ENCODE measurements at regions not wholly inside any gene's neighbourhood (a gene's known extent, or its start where the extent isn't known, plus 50 kb on each side); places are given as distances from the start of the nearest gene placed in this dataset.

DNA sequence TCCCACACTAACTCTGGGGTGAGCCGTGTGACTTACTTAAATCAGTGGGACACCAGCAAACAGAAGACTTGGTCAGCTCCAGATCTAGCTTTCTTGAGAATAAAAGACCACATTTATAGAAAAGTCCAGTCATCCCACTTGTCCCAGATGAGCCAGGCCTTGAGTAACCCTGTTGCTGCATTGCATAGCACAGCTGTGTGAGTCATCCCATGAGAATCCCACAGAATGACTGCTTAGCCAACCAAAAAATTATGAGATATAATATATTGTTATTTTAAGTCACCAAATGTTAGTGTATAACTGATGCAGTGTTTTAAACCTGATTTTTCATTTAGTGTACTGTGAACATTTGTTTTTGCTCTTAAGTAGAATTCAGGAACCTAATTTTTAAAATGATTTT, 94.2 kb upstream of the FSHR start:
- no peak for DNase-seq

GRCh38 chr2:49241991-49242390, 87.7 kb upstream of the FSHR start:
- no peak for DNase-seq

DNA sequence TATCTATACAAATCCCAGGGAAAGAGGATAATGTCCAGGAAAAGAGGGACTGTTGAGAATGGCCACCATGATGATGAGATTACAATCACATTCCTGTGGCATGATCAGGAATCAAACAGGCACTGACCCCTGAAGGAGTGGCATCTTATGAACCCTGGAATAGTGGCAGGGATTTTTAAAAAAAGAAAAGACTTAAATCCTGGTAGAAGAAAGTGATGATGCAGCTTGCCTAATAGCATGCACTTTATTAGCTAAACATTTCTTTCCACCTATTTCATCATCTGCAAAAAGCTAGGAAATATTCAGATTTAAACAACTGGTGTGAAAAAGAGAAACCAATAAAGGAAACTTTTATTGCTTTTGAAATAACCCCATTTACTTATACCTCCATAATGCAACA, 87.2 kb upstream of the FSHR start:
- no peak for DNase-seq

DNA sequence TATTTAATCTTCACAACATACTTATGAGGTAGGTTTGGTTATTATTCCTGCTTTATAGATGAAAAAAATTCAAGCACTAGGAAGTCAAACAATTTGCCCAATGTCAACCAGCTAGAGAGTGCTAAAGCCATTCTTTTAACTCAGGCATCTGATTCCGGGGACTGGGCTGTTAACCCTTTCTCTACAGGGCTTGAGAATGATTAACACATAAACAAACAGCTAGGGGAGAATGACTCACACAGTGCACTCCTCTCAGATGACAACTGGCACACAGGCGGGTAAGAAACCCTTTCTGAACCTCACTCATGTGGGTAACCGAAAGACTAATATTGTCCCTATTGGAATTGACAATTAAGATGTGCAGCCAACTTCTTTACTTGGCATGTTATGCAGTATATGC, 86.3 kb upstream of the FSHR start:
- DNase-seq: no peak

DNA sequence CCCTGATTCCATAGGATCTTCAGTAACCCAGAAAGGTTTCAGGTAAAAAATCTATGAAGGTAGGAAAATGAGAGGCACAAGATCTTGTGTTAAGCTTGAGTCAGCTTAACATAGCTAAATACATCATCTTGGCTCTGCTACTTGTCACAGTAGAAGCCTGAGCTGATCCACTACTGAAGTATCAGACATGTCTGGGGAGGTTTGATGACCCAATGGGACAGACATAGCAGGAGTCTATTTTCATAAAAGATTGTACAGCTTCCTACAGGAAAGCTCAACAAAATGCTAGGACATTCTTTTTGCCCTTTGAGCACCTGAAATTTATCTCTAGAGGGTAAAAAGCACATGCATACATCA, 84.3 kb upstream of the FSHR start:
- no peak for DNase-seq

GRCh38 chr2:49237867-49238603, 83.7 kb upstream of the FSHR start:
- no peak for DNase-seq

DNA sequence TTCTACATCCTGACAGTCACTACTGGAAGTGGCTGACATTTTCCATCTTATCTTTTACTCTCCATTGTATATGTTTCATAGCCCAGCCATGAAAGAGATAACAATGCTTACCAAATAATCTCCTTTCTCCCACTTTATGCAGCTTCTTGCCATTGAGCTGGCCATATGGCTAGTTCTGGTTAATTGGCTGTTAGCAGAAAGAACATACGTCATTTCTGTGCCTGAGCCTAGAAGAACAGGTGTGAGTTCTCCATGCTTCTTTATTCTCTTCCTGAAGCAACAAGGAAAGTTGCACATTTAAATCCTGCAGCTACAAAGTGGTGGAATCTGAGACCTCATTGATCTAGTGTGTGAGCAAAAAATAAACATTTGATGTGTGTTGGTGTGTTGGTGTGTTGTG, 82.0 kb upstream of the FSHR start:
- no peak for DNase-seq

DNA sequence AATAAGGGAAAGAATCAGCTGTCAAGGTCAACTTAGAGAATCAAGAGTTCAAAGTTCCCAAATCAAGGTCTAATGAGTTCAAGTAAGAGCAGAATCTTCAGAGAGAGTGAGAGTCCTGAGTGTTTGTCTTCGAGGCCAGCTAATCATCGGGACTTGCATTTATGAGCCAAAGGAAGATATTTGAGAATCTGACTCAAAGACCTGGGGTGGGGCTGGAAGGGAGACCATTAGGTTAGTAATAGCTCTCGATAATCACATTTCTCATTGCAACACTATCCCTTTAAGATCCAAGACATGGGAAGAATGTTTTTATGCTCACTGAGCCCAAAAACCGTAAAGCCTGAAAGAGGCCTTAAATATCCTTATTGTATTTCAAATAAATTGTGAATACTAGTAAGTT, 72.0 kb upstream of the FSHR start:
- DNase-seq: no peak

DNA sequence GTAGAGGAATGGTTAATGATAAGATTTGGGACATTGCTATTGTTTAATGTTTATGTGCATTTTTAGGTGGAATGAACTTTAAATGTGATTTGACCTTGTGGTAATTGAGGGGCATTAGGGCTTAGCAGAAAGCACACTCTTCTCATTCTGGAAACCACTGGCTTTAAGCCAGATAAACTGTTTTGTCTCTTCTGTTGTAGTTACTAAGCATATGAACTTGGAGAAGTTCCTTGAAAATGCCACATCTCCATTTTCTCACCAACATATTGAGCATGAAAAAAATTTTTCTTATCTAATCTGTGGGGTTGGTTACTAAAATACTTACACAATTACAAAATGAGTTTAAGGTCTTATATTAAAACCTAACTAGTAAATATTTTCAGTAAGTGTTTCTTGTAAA, 70.8 kb upstream of the FSHR start:
- no peak for DNase-seq

GRCh38 chr2:49224426-49225010, 70.2 kb upstream of the FSHR start:
- no peak for DNase-seq

- no peak for DNase-seq
Measured at GRCh38 chr2:49222975-49223528, 68.7 kb upstream of the FSHR start.

DNA sequence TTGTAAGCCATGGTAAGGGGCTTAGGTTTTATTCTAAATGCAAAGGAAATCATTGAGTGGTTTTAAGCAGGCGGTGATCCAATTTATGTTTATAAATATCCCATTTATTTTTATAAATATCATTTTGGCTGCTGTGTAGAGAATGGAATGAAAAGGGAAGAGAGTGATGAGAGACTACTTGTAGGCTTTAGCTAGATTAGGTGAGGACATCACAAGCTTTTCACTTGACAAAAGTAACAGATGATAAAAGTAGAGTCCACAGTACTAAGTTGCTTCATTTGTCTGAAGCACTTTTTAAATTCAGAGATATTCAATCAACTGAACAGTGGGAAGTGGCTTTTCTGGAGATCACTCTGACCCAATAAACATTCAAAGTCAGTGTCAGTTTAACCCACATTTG, 65.4 kb upstream of the FSHR start:
- no peak for DNase-seq

- DNase-seq: no peak
Measured at GRCh38 chr2:49210191-49210590, 55.9 kb upstream of the FSHR start.

DNA sequence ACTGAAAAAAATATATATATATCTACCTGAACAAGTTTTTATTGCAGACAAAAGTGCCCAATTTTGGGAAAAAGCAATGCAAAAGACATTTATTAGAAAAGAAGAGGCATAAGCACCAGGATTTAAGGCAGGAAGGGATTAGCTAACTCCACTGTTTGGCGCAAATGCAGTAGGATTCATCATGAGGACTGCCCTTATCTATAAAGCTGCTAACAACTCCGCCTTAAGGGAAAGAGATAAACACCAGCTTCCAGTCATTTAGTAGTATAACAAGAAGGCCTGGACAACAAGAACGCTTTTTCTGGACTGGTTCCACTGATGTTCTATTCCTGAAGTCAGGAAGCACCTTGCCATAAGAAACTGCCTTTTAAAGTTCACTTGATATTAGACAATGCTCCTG, 52.9 kb upstream of the FSHR start:
- DNase-seq: no peak

Data from T-helper 1 cell (primary cell).